GDM1 (cell line): ENCODE measurements at regions not wholly inside any gene's neighbourhood (a gene's known extent, or its start where the extent isn't known, plus 50 kb on each side); places are given as distances from the start of the nearest gene placed in this dataset.
"Not testable (repeated sequence)": the region's sequence is repeated elsewhere in the genome, so short reads cannot be mapped to it uniquely, and the experiment has no call there.

Experiments
- DNase-seq: peaks from one replicate; lab custom pipeline; 2025; lab: John Stamatoyannopoulos, UW

DNA sequence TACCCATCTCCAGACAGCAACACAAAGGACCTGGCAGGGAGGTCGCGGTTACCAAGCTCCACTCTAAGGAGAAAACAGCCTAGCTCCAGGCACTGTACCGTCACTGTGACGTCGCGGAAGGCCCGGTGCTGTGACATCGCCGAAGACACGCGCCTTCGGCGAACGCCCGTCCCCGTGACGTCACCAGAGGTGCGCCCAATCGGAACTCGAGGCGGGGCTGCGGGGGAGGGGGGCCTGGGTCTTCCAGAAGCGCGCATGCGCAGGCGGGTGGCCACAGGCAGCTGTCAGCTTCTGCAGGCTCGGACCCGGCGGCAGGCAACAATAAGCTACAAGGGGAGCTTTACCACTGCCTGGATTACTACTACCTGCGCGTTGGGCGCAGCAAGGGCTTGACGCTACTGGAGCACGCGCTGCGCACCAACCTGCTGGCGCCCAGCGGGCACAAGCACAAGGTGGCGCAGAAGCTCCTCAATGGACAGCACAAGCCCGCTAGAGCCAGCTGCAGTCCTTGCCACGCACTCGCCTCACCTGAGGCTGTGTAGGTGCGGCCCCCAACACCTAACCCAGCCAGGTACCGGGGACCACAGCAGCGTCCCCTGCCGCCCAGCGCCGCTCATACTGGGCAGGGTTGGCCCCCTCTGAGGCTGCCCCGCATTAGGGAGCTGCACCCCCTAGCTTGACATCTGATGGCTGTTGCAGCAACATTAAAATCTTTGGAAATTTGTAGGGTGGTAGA is 208.4 kb downstream of the TPST1 start:
- DNase-seq = peak; percentile 74

DNA sequence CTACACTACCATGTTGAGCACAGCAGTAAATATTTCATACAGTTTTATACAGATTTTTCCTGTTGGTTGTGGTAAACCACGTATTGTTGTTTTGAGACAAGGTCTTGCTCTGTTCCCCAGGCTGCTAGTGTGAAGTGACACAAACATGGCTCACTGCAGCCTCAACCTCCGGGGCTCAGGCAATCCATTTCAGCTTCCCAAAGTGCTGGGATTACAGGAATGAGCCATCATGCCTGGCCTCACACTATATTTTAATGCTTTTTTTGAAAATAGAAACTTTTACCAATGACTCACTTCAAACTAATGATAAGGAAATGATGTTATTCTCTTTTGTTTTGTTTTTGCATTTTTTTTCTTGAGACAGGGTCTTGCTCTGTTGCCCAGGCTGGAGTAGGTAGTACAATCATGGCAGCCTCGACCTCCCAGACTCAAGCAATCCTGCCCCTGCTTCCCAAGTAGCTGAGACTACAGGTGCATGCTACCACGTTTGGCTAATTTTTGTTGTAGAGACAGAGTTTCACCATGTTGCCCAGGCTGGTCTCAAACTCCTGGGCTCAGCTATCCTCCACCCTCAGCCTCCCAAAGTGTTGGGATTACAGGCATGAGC is 210.6 kb downstream of the TPST1 start:
- no peak for DNase-seq

DNA sequence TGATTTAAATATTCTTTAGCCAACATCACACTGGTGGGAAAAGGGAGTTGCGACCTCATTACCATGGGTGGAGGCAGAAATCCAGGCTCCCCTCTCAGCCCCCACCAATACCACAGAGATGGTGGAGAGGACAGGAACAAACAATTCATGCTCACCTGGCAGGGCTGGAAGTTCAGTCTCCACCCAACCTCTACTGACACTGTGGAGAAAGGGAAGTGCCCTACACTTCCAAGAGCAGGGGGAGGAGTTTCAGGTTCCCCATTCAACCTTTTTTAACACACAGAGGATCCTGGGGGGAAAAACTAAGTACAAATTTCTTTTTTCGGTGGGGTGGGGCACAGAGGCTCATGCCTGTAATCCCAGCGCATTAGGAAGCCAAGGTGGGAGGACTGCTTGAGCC is 210.1 kb upstream of the KCTD7 start:
- no peak for DNase-seq

DNA sequence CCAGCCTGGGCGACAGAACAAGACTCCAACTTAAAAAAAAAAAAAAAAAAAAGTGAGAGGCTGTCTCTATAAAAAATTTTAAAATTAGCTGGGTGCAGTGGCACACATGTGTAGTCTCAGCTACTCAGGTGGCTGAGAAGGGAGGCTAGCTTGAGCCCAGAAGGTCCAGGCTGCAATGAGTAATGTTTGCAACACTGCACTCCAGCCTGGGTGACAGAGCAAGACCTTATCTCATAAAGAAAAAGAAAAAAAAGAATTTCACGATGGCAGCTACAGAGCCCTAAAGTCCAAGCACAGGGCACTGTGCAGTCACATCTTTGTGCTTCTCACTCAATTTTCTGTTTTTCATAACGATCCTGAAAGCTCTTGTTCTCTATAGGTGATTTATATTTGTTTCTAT is 209.5 kb upstream of the KCTD7 start:
- DNase-seq = no peak

DNA sequence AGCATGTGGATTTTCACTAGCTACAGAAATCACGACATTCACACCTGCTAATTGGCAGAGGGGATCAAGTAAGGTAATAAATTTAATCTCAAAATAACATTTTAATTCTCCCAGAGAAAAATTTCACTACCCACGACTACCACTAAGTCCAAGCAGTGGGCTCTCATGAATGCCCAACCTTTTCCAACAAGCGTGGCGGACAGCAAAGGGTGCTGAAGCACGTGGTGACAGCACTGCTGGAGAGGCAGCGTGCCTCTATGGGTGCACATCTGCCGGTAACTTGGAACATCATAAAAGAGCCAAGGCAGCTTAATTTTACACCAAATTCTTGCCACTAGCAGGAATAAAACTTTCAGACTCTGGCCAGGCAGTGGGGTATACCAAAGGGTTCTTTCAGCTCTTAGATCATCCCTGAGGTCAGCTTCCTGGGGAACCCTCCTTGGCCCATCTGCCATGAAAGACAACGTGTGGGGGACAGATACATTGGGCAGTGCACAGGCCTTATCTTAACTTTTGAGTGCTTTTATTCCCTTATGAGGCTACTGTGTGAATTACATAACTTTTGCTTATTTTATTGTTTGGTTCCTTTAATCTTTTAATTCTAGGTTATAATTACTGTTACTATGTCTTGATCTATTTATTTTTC is 206.7 kb upstream of the KCTD7 start:
- DNase-seq = no peak

DNA sequence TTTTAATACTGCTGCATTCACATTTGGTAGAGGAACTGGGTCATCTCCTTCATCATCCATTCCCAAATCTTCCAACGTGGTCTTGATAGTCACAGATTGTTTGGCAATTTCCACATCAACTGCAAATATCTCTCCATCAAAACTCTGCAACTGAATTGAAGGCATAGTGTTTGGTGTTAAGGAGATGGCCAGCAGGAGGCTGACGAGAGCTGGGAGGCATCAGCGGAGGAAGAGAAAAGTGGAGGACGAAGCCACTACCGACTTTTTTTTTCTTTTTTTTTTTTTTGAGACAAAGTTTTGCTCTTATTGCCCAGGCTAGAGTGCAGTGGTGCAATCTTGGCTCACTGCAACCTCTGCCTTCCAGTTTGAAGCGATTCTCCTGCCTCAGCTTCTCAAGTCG is 205.0 kb upstream of the KCTD7 start:
- DNase-seq = no peak

DNA sequence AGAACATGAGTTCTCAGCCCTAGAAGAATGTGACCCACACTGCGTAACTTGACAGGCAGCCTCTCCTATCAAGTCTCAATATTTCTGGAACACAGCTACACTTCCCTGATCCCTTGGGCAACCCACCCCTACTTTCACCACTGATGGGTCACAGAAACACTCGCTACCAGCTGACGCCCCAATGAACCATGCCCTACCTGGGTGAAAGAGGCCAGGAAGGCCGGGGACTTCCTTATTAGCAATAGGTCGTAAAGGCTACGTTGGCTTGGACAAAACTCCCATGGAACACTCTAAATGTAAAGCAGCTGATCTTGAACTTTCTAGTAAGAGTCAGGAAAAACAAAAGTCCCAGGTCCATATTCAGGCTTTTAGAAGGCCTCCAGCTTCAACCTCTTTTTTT is 202.3 kb upstream of the KCTD7 start:
- no peak for DNase-seq

DNA sequence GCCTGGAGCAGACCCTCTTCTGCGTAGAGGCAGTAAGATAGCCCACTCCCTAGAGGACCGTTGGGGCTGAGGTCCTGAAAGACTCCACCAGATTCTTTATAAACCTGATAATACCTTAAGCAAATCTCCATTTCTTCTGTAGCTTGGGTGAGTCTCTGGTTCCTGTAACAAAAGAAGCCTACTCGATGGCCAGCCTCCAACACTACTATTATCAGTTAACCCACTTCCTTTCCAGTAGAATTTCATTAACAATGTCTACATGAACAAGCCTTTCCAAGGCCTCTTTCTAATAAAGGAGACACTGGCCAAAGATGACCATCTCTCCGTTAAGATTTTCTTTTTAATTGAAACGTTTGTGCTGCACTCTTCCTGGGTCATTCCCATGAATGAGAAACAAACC is 201.7 kb upstream of the KCTD7 start:
- DNase-seq = no peak

DNA sequence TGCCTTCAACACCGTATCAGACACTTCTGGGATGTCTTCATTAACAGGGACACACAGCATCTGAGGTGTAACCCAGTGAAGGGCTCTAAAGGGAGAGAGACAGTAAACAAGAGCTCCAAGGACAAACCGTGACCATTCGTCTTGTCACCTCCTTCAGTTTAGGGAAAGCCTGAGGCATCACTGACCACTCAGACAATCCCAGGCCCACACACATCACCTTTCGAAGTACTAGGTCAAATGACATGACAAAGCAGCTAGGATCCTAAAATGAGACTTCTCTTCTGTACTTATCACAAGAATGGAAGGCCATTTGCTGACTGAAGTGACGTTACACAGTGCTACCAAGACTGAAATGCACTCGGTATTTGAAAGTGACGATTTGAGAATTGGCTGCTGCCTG is 200.7 kb upstream of the KCTD7 start:
- DNase-seq = no peak

DNA sequence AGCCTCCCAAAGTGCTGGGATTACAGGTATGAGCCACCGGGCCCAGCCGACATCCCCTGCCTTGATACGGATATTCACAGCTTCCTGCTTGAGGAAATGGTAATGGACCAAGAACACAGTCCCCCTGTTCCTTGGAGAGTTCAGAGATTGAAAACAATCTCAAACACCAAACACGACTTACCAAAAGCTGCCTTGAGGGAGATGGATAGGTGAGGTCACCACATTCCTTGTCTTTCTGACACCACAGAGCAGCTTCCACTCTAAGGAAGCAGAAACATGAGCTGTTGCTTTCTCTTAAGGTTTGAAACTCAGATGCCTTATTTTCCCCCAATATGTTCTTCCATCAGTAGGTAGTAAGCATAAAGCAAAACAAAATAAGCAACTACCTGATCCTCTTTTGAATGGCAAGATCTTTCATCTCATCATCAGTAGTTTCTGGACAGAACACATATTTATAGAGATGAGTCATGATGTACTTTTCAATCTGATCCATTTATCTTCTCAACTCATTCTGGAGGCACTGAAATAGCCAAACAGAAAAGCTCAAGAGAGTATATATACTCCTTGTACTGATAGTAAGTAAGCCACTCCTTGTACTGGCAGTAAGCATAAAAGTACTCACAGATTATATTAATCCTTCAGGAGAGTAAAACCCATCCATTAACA is 199.1 kb upstream of the KCTD7 start:
- no peak for DNase-seq

DNA sequence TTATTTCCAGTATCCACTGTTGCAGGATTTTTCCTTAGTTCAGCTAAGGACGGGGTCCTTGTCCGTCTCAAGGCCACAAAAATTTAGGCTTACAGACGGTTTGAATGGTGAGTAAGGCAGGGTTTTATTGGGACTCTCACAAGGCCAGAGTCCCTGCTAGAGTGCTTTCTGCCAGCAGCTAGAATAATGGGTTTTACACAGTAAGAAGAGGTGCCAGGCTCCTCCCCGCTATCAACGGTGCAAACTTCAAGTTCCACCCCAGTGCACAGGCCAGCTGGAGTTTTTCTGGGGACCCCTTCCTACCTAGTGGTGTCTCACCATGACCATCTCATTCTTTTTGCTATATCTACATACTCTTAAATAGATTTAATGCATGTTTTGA is 198.5 kb upstream of the KCTD7 start:
- DNase-seq = no peak

DNA sequence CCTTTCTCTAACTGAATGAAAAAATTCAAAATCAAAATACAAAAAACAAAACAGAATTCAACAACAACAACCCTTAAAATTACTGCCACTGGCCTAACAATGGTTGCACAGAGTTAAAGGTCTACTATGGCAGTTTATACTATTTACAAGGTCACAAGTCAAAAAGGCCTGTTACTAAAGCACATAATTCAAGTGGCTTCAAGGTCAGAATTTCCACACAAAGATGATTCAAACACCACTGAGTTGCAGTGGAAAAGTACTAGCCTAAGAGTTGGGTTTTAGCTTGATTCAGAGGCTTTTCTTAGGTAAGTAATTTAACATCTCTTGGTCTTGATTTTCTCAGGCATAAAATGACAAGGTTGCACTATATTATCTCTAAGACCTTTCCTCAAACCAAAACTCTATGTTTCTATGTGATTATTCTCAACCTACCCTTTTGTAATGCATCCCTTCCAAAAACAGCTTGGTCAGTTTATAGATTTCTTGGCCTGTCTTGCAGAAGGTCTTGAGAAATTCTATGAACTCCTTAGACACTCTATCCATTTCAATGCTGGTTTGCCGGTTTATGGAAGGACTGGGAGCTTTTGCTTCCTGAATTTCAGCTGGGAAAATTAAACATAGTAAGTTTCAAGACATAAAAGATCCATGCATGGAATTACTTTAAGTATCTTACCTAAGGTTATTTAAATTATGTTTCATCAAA is 189.8 kb upstream of the KCTD7 start:
- not testable (repeated sequence) for DNase-seq

DNA sequence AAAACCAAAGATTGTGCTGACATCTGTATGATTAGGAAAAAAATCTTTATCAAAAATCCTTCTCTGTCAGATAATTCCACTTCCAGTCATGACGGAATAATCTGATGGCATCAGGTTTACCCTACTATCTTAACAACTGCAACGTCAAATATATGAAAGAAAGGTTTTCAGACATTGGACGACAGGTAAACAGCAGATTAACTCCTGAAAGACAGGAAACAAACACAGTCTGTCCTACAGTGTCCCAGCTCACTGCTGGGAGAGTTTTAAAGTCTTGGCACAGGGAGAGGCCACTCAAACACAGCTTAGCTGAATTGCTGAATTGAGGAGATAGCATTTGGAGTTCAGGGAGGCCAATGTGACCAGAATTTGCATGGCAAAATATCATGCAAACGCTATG is 186.3 kb upstream of the KCTD7 start:
- DNase-seq = no peak

DNA sequence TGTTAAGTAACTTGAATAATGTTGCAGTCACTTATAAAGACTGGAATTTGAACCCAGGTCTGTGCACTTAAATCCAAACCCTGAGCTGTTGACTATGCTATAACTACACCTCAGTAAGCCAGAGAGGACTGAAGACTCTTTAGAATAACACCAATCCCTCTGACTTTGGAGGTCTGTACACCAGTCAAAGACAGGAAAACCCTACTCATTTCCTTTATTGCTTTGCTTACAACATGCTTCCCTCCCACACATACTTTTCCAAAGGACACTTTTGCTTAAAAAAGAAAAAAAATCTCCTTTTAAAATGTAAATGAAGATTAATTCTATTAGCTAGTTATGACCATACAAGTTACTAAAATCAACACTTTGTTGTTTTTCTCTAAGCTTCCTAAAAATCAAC is 184.7 kb upstream of the KCTD7 start:
- DNase-seq = peak; percentile 20

DNA sequence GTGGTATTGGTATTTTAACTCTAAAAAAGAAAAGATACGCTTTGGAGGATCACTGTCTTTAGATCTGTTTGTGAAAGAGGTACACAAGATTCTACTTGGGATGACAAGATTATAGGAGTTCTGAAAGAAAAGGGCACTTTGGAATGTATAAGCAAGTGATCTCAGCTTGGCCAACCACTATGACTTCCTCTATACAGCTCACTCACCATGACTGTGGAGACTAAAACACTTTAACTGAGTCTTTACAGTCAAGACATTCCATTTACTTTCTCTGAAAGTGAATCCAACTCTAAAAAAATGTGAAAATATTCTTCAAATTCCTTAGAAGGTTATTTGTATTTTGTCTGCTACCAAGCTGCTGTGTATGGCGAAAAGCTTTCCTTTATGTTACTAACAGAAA is 181.7 kb upstream of the KCTD7 start:
- DNase-seq = not testable (repeated sequence)

DNA sequence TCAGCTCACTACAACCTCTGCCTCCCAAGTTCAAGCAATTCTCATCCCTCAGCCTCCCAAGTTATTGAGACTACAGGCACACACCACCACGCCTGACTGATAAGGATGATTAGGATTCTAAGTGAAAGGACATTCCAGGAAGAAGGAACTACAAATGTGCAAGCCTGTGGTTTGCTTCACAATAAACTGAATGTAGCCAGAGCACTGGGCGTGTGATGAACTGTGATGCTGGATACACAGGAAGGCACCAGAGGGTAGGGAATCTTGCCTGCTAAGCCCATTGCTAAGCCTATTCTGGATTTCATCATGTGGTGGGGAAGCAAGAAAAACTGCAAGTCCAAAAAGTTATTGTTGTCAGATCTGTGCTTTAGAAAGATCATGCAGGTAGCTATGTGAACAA is 177.9 kb upstream of the KCTD7 start:
- DNase-seq = not testable (repeated sequence)

DNA sequence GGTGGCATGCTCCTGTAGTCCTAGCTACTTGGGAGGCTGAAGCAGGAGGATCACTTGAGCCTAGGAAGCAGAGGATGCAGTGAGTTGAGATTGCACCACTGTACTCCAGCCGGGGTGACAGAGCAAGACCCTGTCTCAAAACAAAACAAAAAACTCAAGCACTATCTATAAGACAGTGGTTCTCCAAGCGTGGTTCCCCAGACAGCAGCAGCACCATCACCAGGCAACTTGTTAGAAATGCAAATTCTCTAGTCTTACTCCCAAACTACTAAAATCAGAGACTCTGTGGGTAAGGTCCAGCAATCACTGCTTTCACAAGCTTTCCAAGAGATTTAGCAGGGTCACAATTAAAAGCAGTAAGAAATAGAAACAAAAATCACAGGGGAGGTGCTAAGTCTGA is 177.0 kb upstream of the KCTD7 start:
- not testable (repeated sequence) for DNase-seq

DNA sequence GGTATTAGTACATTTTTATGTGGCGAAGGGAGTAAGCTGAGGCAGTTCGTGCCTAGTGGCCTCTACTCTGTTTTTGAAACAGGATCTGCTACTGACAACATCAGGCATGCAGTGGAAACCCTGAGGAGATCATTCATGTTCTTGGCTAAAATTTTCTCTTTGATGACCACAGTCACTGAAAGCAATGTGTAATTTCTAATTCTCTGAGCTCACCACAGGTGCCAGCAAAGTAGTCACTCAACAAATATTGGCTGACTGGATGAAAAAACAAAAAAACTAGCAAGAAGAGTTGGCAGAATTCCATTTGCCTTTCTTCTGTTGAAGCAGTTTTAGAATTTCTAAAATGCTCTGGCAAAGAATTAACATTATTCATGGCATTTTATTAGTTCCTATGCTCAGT is 176.5 kb upstream of the KCTD7 start:
- DNase-seq = no peak

DNA sequence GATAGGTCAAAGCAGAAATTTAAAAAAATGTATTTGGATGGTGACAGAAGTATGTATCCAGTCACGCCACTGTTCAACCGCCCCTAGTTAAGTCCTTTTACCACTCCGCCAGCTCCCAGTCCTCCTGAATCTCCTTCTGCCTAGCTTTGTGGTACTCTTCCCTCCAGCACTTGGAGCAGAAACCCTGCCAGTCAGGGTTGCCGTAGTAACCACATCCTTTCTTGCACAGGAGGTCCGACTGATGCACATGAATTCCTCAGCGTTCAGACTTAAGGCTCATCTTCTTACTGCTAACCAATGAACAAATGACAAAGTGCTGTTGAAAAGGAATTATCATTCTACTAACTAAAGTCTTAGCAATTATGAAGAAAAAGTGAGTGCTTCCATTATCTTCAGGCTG is 175.3 kb upstream of the KCTD7 start:
- DNase-seq = no peak

DNA sequence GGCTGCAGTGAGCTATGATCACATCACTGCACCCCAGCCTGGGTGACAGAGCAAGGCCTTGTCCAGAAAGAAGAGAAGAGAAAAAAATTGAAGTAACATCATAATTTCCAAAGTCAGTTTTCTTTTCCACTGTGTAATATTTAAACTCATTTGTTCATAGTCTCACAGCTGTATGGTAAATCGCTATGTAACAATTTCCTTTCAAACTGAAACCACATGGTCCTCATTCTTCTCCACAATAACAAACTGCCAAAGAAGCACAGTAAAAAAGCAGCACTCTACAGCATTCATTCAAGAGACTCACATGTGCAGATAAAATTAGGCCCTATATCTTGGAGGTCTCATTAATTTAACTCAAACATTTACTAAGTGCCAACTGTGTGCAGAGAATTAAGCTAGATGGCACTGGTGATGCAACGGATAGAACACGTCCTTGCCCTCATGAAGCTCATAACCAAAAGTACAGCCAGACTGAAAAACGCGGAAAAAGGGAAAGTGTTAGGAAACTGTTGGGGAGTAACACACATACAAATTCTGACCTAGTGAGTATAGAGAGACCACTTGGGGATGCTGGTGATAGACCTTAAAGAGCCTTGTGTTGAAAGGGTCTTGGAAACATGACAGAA is 174.0 kb upstream of the KCTD7 start:
- DNase-seq = peak; percentile 31

DNA sequence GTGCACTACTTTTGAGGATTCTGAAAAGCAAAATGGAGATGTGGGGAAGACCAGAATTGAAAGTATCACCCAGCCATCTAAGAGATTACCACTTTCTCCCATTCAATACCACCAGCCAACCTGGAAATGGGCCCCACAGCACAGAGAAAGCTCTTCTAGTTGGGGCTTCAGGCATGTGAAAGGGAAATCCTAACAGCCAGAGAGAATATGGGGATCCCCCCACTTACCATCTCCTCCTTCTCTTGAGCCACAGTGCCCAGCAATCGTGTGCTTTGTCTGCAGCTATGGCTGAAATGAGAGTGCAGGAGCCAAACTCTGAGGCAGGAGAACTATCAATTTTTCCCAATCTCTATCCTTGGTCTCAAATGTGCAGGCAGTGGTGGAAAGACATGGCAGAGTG is 173.2 kb upstream of the KCTD7 start:
- not testable (repeated sequence) for DNase-seq

DNA sequence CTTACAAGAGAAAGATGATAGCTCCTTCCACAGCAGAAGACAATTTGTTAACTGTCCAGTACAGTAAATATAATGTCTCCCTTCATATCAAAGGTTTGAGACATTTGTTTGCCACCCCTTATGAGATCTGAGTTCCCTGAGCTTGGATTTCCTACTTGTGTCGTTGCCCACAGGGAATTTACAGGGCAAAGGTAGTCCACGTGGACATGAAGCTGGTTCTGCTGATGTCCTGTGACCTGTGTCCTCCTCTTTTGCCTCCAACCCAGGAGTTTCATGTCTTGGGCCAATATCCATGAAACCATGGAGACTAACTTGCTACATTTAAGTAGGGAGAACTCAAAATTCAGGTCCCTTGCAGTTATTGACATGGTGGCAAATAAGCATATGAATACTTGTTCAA is 172.2 kb upstream of the KCTD7 start:
- not testable (repeated sequence) for DNase-seq
